ENCODE measurements at regions not wholly inside any gene's neighbourhood (a gene's known extent, or its start where the extent isn't known, plus 50 kb on each side); places are given as distances from the start of the nearest gene placed in this dataset.

DNA sequence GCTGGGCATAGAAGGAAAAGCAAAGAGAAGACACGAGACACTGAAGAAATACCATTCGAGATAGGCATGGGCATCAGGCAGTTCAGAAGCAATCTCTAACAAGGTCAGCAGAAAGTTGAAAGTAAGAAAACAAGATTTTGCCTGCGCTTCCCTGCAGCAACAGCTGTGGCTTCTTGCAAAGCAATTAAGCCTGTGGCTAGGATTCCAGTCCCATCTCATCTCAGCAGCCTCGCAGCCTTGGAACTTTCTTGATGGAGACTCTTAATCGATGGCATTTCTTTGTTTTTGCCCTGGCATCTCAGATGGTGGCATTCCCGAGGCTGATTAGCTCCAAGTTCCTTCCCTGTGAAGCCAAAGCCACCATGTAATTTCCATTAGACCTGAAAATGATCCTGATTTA lies 64.6 kb upstream of the SPAG17 start:
- no peak for DNase-seq (ENCODE audit: low read depth)

DNA sequence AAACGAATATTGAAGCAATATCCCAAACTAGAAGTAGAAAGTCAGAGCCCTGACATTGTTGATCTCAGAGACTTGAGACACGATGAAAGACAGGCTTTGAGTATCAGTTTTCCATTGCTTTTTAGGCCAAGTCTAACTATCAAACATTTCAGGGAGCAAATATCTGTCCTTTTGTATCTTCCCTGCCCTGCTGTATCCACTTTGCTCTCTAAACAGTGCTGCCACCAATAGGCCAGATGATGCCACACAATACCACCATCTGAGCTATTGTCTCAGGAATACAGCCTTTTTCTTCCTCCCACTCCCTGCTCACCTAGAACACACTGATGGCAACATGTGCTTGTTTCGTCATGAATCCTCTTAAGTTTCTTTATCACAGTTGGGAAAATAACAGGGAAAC lies 62.6 kb upstream of the SPAG17 start:
- DNase-seq (ENCODE audit: low read depth), result no peak

DNA sequence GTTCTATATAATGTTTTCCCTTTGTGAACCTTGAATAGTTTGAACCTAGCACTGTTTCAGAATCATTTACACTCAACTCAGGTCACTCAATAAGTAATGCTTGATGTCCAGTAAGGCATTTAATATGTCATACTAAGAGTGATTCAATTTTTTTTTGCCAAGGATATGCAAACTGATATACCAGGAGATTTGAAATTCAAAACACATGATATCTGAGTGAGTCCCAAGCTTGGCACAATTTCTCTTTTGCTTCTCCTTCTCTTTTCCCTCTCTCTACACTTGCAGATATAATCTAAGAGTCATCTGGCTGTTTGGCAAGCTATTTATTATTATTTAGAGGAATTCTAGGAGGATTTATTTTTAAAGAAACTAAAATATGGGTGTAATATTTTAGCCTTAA lies 61.6 kb upstream of the SPAG17 start:
- no peak for DNase-seq (ENCODE audit: low read depth)

DNA sequence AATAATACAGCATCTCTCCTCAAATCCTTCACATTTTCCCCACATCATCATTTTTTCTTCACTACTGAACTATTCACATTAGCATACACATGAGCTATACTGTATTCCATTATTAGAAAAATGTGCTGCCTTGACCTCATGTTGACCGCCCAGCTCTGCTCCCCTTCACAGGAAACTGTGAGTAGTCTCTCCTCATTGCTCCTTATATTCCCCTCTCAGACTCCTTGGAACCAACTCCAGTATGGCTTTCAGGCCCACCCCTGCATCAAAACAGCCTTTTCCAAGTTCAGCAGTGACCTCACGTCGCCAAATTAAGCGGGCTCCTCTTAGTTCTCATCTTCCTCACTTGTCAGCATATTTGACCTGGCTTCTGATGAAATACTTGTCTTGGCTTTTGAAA lies 59.2 kb upstream of the SPAG17 start:
- no peak for DNase-seq (ENCODE audit: low read depth)

DNA sequence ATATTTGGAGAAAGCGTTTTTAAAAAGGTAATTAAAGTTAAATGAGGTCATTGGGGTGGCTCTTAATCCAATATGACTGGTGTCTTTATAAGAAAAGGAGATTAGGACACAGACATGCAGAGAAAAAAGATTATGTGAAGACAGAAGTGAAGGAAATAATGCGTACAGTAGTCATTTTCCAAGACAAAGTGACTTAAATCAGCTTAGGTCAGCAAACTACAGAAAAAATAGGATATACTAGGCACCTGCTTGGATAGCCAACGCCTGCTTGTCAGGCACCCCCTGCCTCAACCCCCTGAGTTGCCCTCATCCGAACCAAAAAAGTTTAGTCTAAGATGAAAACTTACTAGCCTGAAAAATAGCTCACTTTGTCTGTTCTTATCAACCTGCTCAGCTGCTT lies 58.2 kb upstream of the SPAG17 start:
- no peak for DNase-seq (ENCODE audit: low read depth)

Data from LHCN-M2 (cell line).